ENCODE measurements at regions not wholly inside any gene's neighbourhood (a gene's known extent, or its start where the extent isn't known, plus 50 kb on each side); places are given as distances from the start of the nearest gene placed in this dataset.

GRCh38 chr1:199724049-199724448, 303.5 kb upstream of the NR5A2 start:
- FAIRE-seq: no peak

GRCh38 chr1:199725002-199725565, 302.4 kb upstream of the NR5A2 start:
- no peak for FAIRE-seq

GRCh38 chr1:199727682-199728081, 299.8 kb upstream of the NR5A2 start:
- no peak for FAIRE-seq

- FAIRE-seq: no peak
These were observed 299.2 kb upstream of the NR5A2 start for GRCh38 chr1:199728345-199728744.

- FAIRE-seq: no peak
These were observed 294.4 kb upstream of the NR5A2 start for GRCh38 chr1:199733125-199733524.

- FAIRE-seq: no peak
These were observed 293.3 kb upstream of the NR5A2 start for GRCh38 chr1:199734186-199734585.

GRCh38 chr1:199735660-199736059, 291.9 kb upstream of the NR5A2 start:
- FAIRE-seq: no peak

- no peak for FAIRE-seq
These were observed 290.9 kb upstream of the NR5A2 start for GRCh38 chr1:199736646-199737045.

- no peak for FAIRE-seq
These were observed 285.9 kb upstream of the NR5A2 start for GRCh38 chr1:199741586-199741985.

GRCh38 chr1:199742547-199742946, 285.0 kb upstream of the NR5A2 start:
- FAIRE-seq: no peak

- no peak for FAIRE-seq
These were observed 284.3 kb upstream of the NR5A2 start for GRCh38 chr1:199743227-199743626.

- FAIRE-seq: no peak
These were observed 280.7 kb upstream of the NR5A2 start for GRCh38 chr1:199746666-199747384.

- FAIRE-seq: no peak
These were observed 279.5 kb upstream of the NR5A2 start for GRCh38 chr1:199747984-199748383.

GRCh38 chr1:199751506-199751905, 276.0 kb upstream of the NR5A2 start:
- no peak for FAIRE-seq

- FAIRE-seq: no peak
These were observed 275.4 kb upstream of the NR5A2 start for GRCh38 chr1:199751962-199752687.

GRCh38 chr1:199752688-199753027, 274.9 kb upstream of the NR5A2 start:
- FAIRE-seq: no peak

GRCh38 chr1:199753513-199753912, 274.0 kb upstream of the NR5A2 start:
- no peak for FAIRE-seq

- no peak for FAIRE-seq
These were observed 271.4 kb upstream of the NR5A2 start for GRCh38 chr1:199756066-199756465.

GRCh38 chr1:199758626-199759255, 268.8 kb upstream of the NR5A2 start:
- no peak for FAIRE-seq

- no peak for FAIRE-seq
These were observed 268.2 kb upstream of the NR5A2 start for GRCh38 chr1:199759268-199759730.

- no peak for FAIRE-seq
These were observed 264.9 kb upstream of the NR5A2 start for GRCh38 chr1:199762572-199762971.

GRCh38 chr1:199766218-199766792, 261.2 kb upstream of the NR5A2 start:
- peak; percentile 51 for FAIRE-seq

- FAIRE-seq: no peak
These were observed 259.8 kb upstream of the NR5A2 start for GRCh38 chr1:199767700-199768099.
